GM21360 (cell line): ENCODE measurements at regions not wholly inside any gene's neighbourhood (a gene's known extent, or its start where the extent isn't known, plus 50 kb on each side); places are given as distances from the start of the nearest gene placed in this dataset.
"Not testable (repeated sequence)": the region's sequence is repeated elsewhere in the genome, so short reads cannot be mapped to it uniquely, and the experiment has no call there.

Source experiments
- ATAC-seq: cut with Tn5 transposase; IDR thresholded peaks from one replicate; pipeline ENCODE4 v1.9.1; 2021; ENCODE audit warnings: mild to moderate bottlenecking, moderate library complexity; ENCODE audit not compliant: unreplicated experiment

DNA sequence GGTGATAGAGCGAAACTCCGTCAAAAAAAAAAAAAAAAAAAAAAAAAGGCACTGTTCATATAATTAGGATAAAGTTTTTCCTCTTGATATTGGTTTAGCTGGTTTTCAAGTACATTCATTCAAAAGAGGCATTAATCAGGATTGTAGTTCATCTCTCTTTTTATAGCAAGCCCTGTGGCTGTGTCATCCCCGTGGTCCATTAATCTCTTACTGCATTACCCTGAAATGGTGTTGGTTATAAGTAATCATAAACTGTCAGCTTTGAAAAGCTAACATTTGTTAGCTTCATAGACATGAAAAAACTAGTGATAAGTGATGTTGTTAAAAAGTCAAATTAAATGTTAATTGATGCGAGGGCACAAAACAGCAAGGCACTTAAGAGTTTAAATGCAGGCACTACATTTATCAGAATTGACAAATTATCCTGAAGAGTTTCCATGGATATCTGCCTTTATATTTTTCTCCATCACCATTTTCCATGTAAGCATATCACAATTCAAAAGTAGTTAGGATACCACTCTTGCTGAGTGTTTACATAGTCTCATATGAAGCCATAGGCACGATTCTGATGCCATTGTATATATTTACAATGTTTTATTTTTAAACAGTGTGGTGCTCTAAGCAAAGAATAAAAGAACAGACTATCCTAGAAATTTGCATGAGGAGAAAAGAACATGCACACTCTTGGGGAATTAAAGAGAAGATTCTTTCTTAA, 193.1 kb downstream of the OTOL1 start:
- no peak for ATAC-seq

DNA sequence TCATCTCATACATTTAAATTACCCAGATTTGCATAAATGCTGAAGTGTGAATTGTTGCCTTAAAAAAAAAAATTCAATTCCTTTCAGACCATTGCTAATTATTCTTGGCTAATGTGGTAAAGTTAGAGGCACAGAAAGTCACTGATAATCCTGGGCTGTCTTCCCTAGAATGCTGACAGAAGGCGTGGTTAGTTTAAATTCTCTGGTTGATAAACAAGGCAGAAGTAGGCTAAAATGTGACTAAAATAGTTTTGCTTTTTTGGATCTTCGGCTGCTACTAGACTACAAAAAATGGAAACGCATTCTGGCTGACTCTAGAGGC, 193.7 kb downstream of the OTOL1 start:
- no peak for ATAC-seq

DNA sequence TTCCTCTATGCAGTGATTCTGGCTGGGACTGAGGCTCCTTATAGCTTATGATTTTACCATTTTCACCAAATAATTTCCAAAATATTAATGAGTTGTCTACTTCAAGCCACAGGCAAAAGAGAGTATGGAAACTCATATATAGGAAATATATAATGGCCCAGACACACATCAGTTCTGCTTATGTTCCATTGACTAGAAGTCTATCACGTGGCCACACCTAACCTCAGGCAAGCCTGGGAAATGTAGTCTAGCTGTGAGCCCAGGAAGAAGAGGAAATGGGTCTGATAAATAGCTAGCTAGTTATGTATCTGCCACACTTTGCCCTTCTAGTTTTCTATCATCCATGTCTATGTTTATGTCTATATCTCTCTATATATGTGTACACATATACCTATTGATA, 195.1 kb downstream of the OTOL1 start:
- no peak for ATAC-seq

GRCh38 chr3:161694682-161695564, 198.3 kb downstream of the OTOL1 start:
- ATAC-seq = peak; percentile 47

DNA sequence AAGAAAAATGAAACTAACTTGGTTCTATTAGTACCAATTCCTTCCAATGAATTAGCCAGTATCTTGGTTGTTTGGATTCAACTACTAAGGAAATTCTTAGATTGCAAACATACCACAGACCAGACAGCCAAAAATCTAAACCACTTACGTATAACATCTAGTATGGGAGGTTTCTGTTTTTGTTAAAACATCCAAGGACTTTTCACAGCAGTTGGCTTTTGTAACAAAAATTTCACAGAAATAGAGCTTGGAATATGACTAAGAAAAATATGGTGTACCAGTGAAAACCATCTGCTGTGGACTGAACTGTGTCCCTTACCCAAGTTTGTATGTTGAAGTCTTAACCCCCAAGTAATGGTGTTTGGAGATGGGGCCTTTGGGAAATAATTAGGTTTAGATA, 199.2 kb downstream of the OTOL1 start:
- ATAC-seq = no peak

- peak; percentile 78 for ATAC-seq
Observed at GRCh38 chr3:161700998-161701397, 204.4 kb downstream of the OTOL1 start.

DNA sequence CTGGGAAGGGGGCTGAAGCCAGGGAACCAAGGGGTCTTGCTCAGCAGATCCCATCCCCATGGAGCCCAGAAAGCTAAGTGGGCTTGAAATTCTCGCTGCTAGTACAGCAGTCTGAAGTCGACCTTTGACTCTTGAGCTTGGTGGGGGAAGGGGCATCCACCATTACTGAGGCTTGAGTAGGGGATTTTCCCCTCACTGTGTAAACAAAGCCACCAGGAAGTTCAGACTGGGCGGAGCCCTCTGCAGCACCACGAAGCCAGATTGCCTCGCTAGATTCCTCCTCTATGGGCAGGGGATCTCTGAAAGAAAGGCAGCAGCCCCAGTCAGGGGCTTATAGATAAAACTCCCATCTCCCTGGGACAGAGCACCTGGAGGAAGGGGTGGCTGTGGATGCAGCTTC, 210.6 kb downstream of the OTOL1 start:
- not testable (repeated sequence) for ATAC-seq

DNA sequence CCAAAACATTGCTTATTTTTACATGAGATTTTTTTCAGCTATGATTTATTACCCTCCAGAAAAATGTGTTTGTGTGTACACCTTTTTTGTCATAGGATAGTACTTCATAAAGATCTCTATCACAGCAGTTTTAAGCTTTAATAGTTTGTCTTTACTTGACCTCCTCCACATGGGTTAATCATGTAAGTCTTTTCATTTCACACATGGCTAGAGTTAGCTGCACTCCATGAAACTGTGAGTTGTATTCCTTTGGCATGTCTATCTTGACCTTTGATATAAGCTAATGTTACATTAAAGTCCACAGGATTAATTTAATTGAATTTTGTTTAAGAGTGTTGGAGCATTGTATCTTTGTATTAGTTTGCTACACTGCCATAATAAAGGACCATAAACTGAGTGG, 217.1 kb downstream of the OTOL1 start:
- no peak for ATAC-seq

- ATAC-seq = no peak
Observed at GRCh38 chr3:161731968-161732367, 235.4 kb downstream of the OTOL1 start.

GRCh38 chr3:161737171-161737570, 240.6 kb downstream of the OTOL1 start:
- ATAC-seq = no peak

- no peak for ATAC-seq
Observed at GRCh38 chr3:161740421-161740820, 243.8 kb downstream of the OTOL1 start.

GRCh38 chr3:161744366-161744765, 247.8 kb downstream of the OTOL1 start:
- ATAC-seq = no peak

- ATAC-seq = no peak
Observed at GRCh38 chr3:161745741-161746140, 249.1 kb downstream of the OTOL1 start.

DNA sequence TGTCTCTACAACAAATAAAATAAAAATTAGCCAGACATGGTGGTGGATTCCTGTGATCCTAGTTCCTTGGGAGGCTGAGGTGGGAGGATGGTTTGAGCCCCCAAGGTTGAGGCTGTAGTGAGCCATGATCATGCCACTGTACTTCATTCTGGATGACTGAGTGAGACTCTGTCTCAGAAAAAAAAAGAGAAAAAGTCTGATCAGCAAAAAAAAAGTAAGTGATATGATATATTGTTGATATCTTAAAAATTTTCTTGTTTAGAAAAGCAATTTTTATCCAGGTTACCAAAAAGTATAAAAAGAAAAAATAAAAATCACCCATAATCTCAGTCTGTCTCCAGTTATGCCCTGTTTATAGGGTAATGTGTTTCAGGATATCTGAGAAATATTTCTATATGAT, 251.4 kb downstream of the OTOL1 start:
- no peak for ATAC-seq

DNA sequence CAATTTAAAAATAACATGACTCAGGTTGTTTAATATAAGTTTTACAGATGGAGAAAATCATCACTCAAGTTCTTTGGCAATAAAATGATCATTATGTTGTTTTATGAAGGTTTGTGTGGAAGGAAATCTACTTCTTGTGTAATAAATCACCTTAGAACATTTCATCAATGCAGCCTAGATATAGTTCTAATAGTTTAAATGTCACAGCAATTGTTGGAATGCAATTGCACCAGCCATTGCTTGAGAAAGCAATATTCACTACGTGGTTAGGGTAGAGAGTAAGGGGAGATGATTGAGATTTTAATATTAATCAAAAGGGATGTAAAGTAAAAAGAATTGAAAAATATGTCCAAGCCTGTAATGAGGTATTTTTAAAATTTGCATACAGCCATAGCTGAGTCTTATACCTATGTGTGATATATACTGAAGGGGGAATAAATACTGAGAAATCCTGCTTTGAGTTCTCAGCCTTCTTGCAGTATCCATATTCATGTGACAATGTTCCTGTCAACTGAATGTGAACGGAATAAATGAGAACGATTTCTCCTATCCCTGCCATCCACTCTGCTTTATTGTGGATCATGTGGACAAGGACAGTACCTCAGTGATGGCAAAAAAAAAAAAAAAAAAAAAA, 257.9 kb downstream of the OTOL1 start:
- ATAC-seq = no peak

DNA sequence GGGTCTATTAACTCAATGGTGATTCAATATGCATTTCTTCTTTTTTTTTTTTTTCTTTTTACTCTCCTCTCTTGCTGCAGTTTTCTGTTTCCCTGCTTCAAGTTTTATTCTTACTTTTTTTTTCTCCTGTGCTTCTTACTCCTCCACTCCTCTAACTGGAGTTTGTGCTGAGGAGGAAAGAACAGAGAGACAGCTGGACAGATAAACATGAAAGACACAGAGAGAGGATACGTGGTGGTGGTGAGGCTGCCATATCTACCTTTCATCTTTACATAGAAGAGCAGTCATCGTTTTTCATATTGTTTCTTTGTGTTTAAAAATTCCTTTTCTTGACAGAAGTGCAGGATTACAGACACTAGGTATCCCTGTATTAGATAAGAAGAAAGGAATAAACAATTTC, 262.8 kb downstream of the OTOL1 start:
- no peak for ATAC-seq

DNA sequence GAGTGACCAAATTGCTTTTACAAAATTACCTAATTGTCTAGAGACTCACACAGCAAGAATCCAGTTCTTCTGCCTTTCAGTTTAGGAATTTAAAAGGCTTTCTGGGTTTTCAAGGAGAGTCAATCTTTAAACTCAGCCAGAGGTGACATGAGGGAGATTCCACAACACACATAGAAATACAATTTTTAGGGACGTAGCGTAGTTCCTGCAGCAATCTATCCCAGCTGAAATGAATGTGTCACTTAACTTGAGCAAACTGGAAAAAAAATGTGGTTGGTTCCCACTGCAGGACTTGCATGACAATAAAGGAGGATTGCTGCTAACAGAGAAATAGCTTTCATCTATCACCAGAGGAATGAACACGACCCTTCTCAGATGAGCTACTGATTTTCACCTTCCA, 269.7 kb downstream of the OTOL1 start:
- no peak for ATAC-seq

DNA sequence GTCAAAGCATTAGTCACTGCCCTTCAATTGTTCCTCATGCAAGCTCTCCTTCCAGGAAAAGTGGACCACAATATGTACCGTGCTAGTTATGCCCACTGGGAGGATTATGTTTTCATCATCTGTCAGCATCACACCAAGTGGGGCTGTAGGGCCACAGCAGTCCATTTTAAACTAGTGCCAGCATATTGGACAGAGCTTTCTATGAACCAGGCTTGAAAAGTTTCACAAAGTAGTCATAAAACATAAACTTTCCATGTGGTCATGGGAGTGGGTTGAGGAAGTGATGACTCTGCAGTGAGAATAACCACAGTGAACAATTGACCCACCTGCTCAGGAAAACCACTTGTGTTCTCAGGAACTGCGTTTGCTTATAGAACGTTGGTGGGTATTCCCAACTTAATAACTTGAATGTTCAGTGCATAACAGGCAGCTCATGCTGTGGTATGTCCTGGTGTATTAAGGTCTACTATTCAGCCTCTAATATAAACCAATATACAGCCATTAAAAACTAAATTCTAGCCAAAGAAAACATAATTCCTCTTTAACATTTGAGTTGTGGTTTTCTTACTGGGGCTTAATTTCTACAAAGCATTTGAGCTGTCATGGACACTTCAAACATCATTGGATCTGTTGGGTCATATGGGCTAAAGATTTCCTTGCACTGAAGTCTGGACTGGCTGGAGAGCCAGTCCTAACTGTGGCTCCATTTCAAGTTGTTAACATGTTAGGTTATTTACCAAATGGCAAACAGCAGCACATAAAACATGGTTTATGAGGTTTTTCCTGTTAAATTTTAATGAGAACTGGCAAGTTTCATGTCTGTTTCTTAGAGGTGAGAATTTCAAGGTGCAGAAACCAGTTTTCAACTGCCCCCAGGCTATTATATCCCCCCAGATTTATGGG, 274.1 kb downstream of the OTOL1 start:
- ATAC-seq = peak; percentile 89

DNA sequence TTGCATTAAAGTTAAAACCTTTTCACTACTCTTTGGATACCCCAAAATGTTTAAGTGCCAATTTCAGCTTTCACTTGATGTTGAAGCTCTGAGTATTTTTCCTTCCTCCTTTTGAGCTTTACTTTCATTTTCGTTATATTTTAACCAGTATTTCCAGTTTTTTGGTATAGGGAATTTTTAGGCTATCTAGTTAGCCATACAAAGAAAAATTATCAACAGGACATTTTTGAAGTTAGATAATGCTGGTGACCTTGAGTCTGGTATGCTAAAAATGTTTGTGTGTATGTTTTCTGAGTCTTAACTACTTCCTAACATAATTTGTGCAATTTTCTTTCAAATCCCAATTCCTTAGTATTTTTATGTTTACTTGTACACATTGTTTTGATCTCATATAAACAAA, 284.8 kb downstream of the OTOL1 start:
- no peak for ATAC-seq

DNA sequence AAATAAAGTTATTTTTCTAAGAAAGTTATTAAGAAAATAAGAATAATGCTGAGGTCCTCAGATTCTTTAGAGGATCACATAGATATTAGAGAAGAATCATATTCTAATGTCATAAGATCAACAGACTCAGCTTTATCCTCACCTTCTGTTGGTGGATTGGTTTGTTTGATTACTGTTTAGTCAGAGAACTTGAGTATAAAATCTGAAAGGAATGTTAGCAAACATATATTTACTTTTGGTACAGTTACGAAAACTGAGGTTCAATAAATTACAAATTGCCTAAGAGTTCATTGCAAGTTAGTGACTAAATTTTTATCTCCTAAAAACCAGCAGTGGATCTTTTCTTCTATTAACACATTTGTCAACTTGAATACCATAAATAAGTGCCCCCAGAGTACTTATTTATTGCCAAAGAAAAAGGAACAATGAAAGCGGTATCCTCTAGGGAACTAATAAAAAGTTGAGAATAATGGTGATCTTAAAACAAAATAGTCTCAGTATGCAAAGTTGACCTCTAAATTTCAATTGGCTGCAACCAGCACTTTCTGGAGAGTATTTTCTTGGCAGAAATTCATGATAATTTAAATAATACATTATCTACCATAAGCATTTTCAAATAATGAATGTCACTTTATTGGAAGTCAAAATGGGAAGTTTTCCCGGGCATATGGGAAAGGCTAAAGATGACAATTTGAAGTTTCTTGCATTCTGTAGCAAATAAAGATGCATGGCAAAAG, 296.8 kb downstream of the OTOL1 start:
- ATAC-seq = no peak
